HEK293 (cell line): ENCODE measurements at regions not wholly inside any gene's neighbourhood (a gene's known extent, or its start where the extent isn't known, plus 50 kb on each side); places are given as distances from the start of the nearest gene placed in this dataset.
A peak's percentile ranks its signal among the peaks of the same experiment; 100 is the strongest.

ENCODE experiments used
- ELK4 ChIP-seq: IDR thresholded peaks from 2 replicates; pipeline ENCODE4 v1.6.1; 2011; ENCODE audit warnings: mild to moderate bottlenecking, low read depth, low read length, borderline replicate concordance
- GFI1B ChIP-seq: fragments of 450-650 bp; formaldehyde crosslinking; IDR thresholded peaks from 2 replicates; pipeline ENCODE4 v1.5.1; 2016; ENCODE audit warnings: missing biosample characterization, missing genetic modification characterization
- KLF17 ChIP-seq: fragments of 450-650 bp; formaldehyde crosslinking; IDR thresholded peaks from 2 replicates; pipeline ENCODE4 v1.5.1; 2016; ENCODE audit warnings: missing biosample characterization, missing genetic modification characterization
- PATZ1 ChIP-seq: fragments of 450-650 bp; formaldehyde crosslinking; IDR thresholded peaks from 2 replicates; pipeline ENCODE4 v1.5.1; 2016; ENCODE audit warnings: missing biosample characterization, missing genetic modification characterization
- PRDM4 ChIP-seq: fragments of 450-650 bp; formaldehyde crosslinking; IDR thresholded peaks from 2 replicates; pipeline ENCODE4 v1.5.1; 2017; ENCODE audit warnings: missing biosample characterization, missing genetic modification characterization
- SP2 ChIP-seq: fragments of 450-650 bp; formaldehyde crosslinking; IDR thresholded peaks from 2 replicates; pipeline ENCODE4 v1.5.1; 2016; ENCODE audit warnings: missing biosample characterization, missing genetic modification characterization
- TCF7L2 ChIP-seq: IDR thresholded peaks from 2 replicates; pipeline ENCODE4 v1.6.1; 2011; ENCODE audit warnings: low read depth, mild to moderate bottlenecking, inconsistent platforms, low read length, moderate library complexity, borderline replicate concordance
- WT1 ChIP-seq: fragments of 450-650 bp; formaldehyde crosslinking; IDR thresholded peaks from 2 replicates; pipeline ENCODE4 v1.5.1; 2016; ENCODE audit warnings: missing biosample characterization, missing genetic modification characterization
- YY1 ChIP-seq: fragments of 450-650 bp; formaldehyde crosslinking; IDR thresholded peaks from 2 replicates; pipeline ENCODE4 v1.5.1; 2018; ENCODE audit warnings: missing biosample characterization, missing genetic modification characterization
- ZBTB17 ChIP-seq: fragments of 450-650 bp; formaldehyde crosslinking; IDR thresholded peaks from 2 replicates; pipeline ENCODE4 v1.5.1; 2016; ENCODE audit warnings: missing biosample characterization, missing genetic modification characterization
- ZBTB7A ChIP-seq: fragments of 450-650 bp; formaldehyde crosslinking; IDR thresholded peaks from 2 replicates; pipeline ENCODE4 v1.5.1; 2016; ENCODE audit warnings: low read depth, missing biosample characterization, missing genetic modification characterization
- ZFP69B ChIP-seq: fragments of 450-650 bp; formaldehyde crosslinking; IDR thresholded peaks from 2 replicates; pipeline ENCODE4 v1.5.1; 2016; ENCODE audit warnings: missing biosample characterization, missing genetic modification characterization
- ZNF155 ChIP-seq: fragments of 450-650 bp; formaldehyde crosslinking; IDR thresholded peaks from 2 replicates; pipeline ENCODE4 v1.5.1; 2016; ENCODE audit warnings: missing biosample characterization, missing genetic modification characterization
- ZNF23 ChIP-seq: fragments of 450-650 bp; formaldehyde crosslinking; IDR thresholded peaks from 2 replicates; pipeline ENCODE4 v1.5.1; 2016; ENCODE audit warnings: missing biosample characterization, missing genetic modification characterization, borderline replicate concordance
- ZNF248 ChIP-seq: fragments of 450-650 bp; formaldehyde crosslinking; IDR thresholded peaks from 2 replicates; pipeline ENCODE4 v1.5.1; 2017; ENCODE audit warnings: missing biosample characterization, missing genetic modification characterization
- ZNF302 ChIP-seq: fragments of 450-650 bp; formaldehyde crosslinking; IDR thresholded peaks from 2 replicates; pipeline ENCODE4 v1.5.1; 2016; ENCODE audit warnings: missing biosample characterization, missing genetic modification characterization, low read depth
- ZNF311 ChIP-seq: fragments of 450-650 bp; formaldehyde crosslinking; IDR thresholded peaks from 2 replicates; pipeline ENCODE4 v1.5.1; 2017; ENCODE audit warnings: missing biosample characterization, missing genetic modification characterization, borderline replicate concordance
- ZNF473 ChIP-seq: fragments of 450-650 bp; formaldehyde crosslinking; IDR thresholded peaks from 2 replicates; pipeline ENCODE4 v1.5.1; 2017; ENCODE audit warnings: missing biosample characterization, missing genetic modification characterization
- ZNF529 ChIP-seq: fragments of 450-650 bp; formaldehyde crosslinking; IDR thresholded peaks from 2 replicates; pipeline ENCODE4 v1.5.1; 2017; ENCODE audit warnings: missing genetic modification characterization, missing biosample characterization; ENCODE audit not compliant: insufficient replicate concordance
- ZNF571 ChIP-seq: fragments of 450-650 bp; formaldehyde crosslinking; IDR thresholded peaks from 2 replicates; pipeline ENCODE4 v1.5.0; 2017; ENCODE audit warnings: missing biosample characterization, missing genetic modification characterization
- ZNF747 ChIP-seq: fragments of 450-650 bp; formaldehyde crosslinking; IDR thresholded peaks from 2 replicates; pipeline ENCODE4 v1.5.1; 2016; ENCODE audit warnings: missing biosample characterization, missing genetic modification characterization
- ZNF792 ChIP-seq: fragments of 450-650 bp; formaldehyde crosslinking; IDR thresholded peaks from 2 replicates; pipeline ENCODE4 v1.5.1; 2016; ENCODE audit warnings: missing biosample characterization, missing genetic modification characterization
- ZSCAN16 ChIP-seq: fragments of 450-650 bp; formaldehyde crosslinking; IDR thresholded peaks from 2 replicates; pipeline ENCODE4 v1.5.1; 2016; ENCODE audit warnings: missing biosample characterization, missing genetic modification characterization

- TF ChIP-seq ZNF571 (tag by site-specific recombination) (no peak), ZSCAN16 (tag by site-specific recombination) (no peak), ZNF155 (no peak), TCF7L2 (no peak), ZNF473 (tag by site-specific recombination) (no peak), ZNF23 (no peak), YY1 (tag by site-specific recombination) (0 out of 2 replicates have a peak, but pooled peaks have one; percentile 58), ZNF302 (tag by site-specific recombination) (no peak), ZNF747 (tag by site-specific recombination) (no peak), ZBTB7A (tag by site-specific recombination) (no peak), SP2 (no peak), ZNF792 (tag by site-specific recombination) (no peak), GFI1B (tag by site-specific recombination) (no peak), ZNF529 (tag by site-specific recombination) (no peak), PATZ1 (tag by site-specific recombination) (peak; percentile 69), PRDM4 (tag by site-specific recombination) (peak; percentile 69), ZNF311 (tag by site-specific recombination) (no peak), KLF17 (tag by site-specific recombination) (peak; percentile 87), WT1 (tag by site-specific recombination) (peak; percentile 90), ZFP69B (tag by site-specific recombination) (peak; percentile 74; the same call in 1 of the 2 replicates), ZNF248 (tag by site-specific recombination) (no peak), ELK4 (no peak), ZBTB17 (tag by site-specific recombination) (no peak)
Observed at GRCh38 chr20:56957737-56958553, 308.5 kb downstream of the BMP7 start (continued).
